ENCODE measurements at regions not wholly inside any gene's neighbourhood (a gene's known extent, or its start where the extent isn't known, plus 50 kb on each side); places are given as distances from the start of the nearest gene placed in this dataset.

GRCh38 chr3:173221010-173221409, 80.0 kb upstream of the SPATA16 start:
- no peak for TF ChIP-seq ZSCAN18 (CRISPR knock-in tag; IDR thresholded peaks at IDR 0.05)
- TF ChIP-seq CTCF (IDR thresholded peaks at IDR 0.05) = no peak
- TF ChIP-seq ZNF263 (CRISPR knock-in tag; IDR thresholded peaks at IDR 0.05; ENCODE audit: low read depth) = no peak
- TF ChIP-seq ZNF219 (CRISPR knock-in tag; IDR thresholded peaks at IDR 0.05; ENCODE audit: borderline replicate concordance) = no peak
- no peak for TF ChIP-seq E2F1 (CRISPR knock-in tag; IDR thresholded peaks at IDR 0.05)
- TF ChIP-seq ZNF121 (CRISPR knock-in tag; IDR thresholded peaks at IDR 0.05) = no peak
